ENCODE measurements at regions not wholly inside any gene's neighbourhood (a gene's known extent, or its start where the extent isn't known, plus 50 kb on each side); places are given as distances from the start of the nearest gene placed in this dataset.

- Histone ChIP-seq H3K4me3 (ENCODE audit: insufficient read depth, low read depth, low read length) (no peak overlapping the region), H3K27ac (ENCODE audit: low read depth, low read length) (no peak overlapping the region), H3K27me3 (ENCODE audit: insufficient read depth, low read length) (no peaks in the 10 kb centered on the region), H3K36me3 (ENCODE audit: insufficient read depth, low read length) (no peaks in the 10 kb centered on the region), H3K79me2 (ENCODE audit: insufficient read depth, low read length) (no peaks in the 10 kb centered on the region), H4K20me1 (ENCODE audit: insufficient read depth, low read length) (no peaks in the 10 kb centered on the region), H3K9ac (ENCODE audit: low read length) (no peak overlapping the region), H3K4me1 (ENCODE audit: insufficient read depth, low read length) (no peaks in the 10 kb centered on the region), H3K4me2 (ENCODE audit: low read length) (no peak overlapping the region), H2AFZ (ENCODE audit: low read depth, low read length) (no peak overlapping the region), H3K9me3 (ENCODE audit: insufficient read depth, low read depth, low read length) (peaks cover 2% of the 10 kb centered on the region)
- no peak for TF ChIP-seq CTCF (IDR thresholded peaks at IDR 0.05; ENCODE audit: insufficient read depth, low read depth, low read length)
- no peak for TF ChIP-seq EZH2 (IDR thresholded peaks at IDR 0.05; ENCODE audit: insufficient read depth, low read length)
- H3K4me1 Mint-ChIP-seq (ENCODE audit: low read depth, unreplicated experiment): no peaks in the 10 kb centered on the region
- no peaks in the 10 kb centered on the region for H3K36me3 Mint-ChIP-seq (ENCODE audit: low read depth, unreplicated experiment)
- DNase-seq (ENCODE audit: low read depth) (no peak), FAIRE-seq (no peak)
- H3K27me3 Mint-ChIP-seq (ENCODE audit: low read depth, unreplicated experiment): no peaks in the 10 kb centered on the region
- no peak overlapping the region for H3K27ac Mint-ChIP-seq (ENCODE audit: unreplicated experiment)
- no peak overlapping the region for H3K4me3 Mint-ChIP-seq (ENCODE audit: unreplicated experiment)
- no peaks in the 10 kb centered on the region for H3K9me3 Mint-ChIP-seq (ENCODE audit: unreplicated experiment)
These were observed 199.0 kb upstream of the HS3ST5 start for GRCh38 chr6:114541794-114542193.

GRCh38 chr6:114537977-114538376, 195.2 kb upstream of the HS3ST5 start:
- Mint-ChIP-seq H3K27ac (ENCODE audit: unreplicated experiment) (no peak overlapping the region), H3K36me3 (ENCODE audit: low read depth, unreplicated experiment) (no peaks in the 10 kb centered on the region), H3K27me3 (ENCODE audit: low read depth, unreplicated experiment) (no peaks in the 10 kb centered on the region), H3K9me3 (ENCODE audit: unreplicated experiment) (peaks cover 3% of the 10 kb centered on the region), H3K4me1 (ENCODE audit: low read depth, unreplicated experiment) (no peaks in the 10 kb centered on the region), H3K4me3 (ENCODE audit: unreplicated experiment) (no peak overlapping the region)
- H3K4me3 ChIP-seq (ENCODE audit: insufficient read depth, low read depth, low read length): no peak overlapping the region
- no peaks in the 10 kb centered on the region for H3K27me3 ChIP-seq (ENCODE audit: insufficient read depth, low read length)
- peaks cover 2% of the 10 kb centered on the region for H3K9me3 ChIP-seq (ENCODE audit: insufficient read depth, low read depth, low read length)
- H3K79me2 ChIP-seq (ENCODE audit: insufficient read depth, low read length): no peaks in the 10 kb centered on the region
- no peak overlapping the region for H2AFZ ChIP-seq (ENCODE audit: low read depth, low read length)
- H3K9ac ChIP-seq (ENCODE audit: low read length): no peak overlapping the region
- no peak for TF ChIP-seq CTCF (IDR thresholded peaks at IDR 0.05; ENCODE audit: insufficient read depth, low read depth, low read length)
- TF ChIP-seq EZH2 (IDR thresholded peaks at IDR 0.05; ENCODE audit: insufficient read depth, low read length): no peak
- DNase-seq (ENCODE audit: low read depth) (no peak), FAIRE-seq (no peak)
- no peaks in the 10 kb centered on the region for H4K20me1 ChIP-seq (ENCODE audit: insufficient read depth, low read length)
- no peaks in the 10 kb centered on the region for H3K36me3 ChIP-seq (ENCODE audit: insufficient read depth, low read length)
- no peaks in the 10 kb centered on the region for H3K4me1 ChIP-seq (ENCODE audit: insufficient read depth, low read length)
- no peak overlapping the region for H3K27ac ChIP-seq (ENCODE audit: low read depth, low read length)
- no peak overlapping the region for H3K4me2 ChIP-seq (ENCODE audit: low read length)

- no peaks in the 10 kb centered on the region for H3K27me3 ChIP-seq (ENCODE audit: insufficient read depth, low read length)
- Mint-ChIP-seq H3K36me3 (ENCODE audit: low read depth, unreplicated experiment) (no peaks in the 10 kb centered on the region), H3K4me1 (ENCODE audit: low read depth, unreplicated experiment) (no peaks in the 10 kb centered on the region), H3K27ac (ENCODE audit: unreplicated experiment) (no peak overlapping the region), H3K9me3 (ENCODE audit: unreplicated experiment) (peaks cover 4% of the 10 kb centered on the region), H3K4me3 (ENCODE audit: unreplicated experiment) (no peak overlapping the region), H3K27me3 (ENCODE audit: low read depth, unreplicated experiment) (no peaks in the 10 kb centered on the region)
- DNase-seq (ENCODE audit: low read depth): no peak
- no peak overlapping the region for H3K27ac ChIP-seq (ENCODE audit: low read depth, low read length)
- no peak for FAIRE-seq
- no peak for TF ChIP-seq CTCF (IDR thresholded peaks at IDR 0.05; ENCODE audit: insufficient read depth, low read depth, low read length)
- no peak for TF ChIP-seq EZH2 (IDR thresholded peaks at IDR 0.05; ENCODE audit: insufficient read depth, low read length)
- H4K20me1 ChIP-seq (ENCODE audit: insufficient read depth, low read length): no peaks in the 10 kb centered on the region
- H3K4me2 ChIP-seq (ENCODE audit: low read length): no peak overlapping the region
- no peak overlapping the region for H3K9ac ChIP-seq (ENCODE audit: low read length)
- no peak overlapping the region for H3K4me3 ChIP-seq (ENCODE audit: insufficient read depth, low read depth, low read length)
- no peak overlapping the region for H2AFZ ChIP-seq (ENCODE audit: low read depth, low read length)
- no peaks in the 10 kb centered on the region for H3K79me2 ChIP-seq (ENCODE audit: insufficient read depth, low read length)
- no peaks in the 10 kb centered on the region for H3K36me3 ChIP-seq (ENCODE audit: insufficient read depth, low read length)
- no peaks in the 10 kb centered on the region for H3K9me3 ChIP-seq (ENCODE audit: insufficient read depth, low read depth, low read length)
- H3K4me1 ChIP-seq (ENCODE audit: insufficient read depth, low read length): no peaks in the 10 kb centered on the region
These were observed 192.0 kb upstream of the HS3ST5 start for GRCh38 chr6:114534813-114535212.

Measured in astrocyte (in vitro differentiated cells and primary cell).